Tongue (tissue), 1 donor: ENCODE measurements at regions not wholly inside any gene's neighbourhood (a gene's known extent, or its start where the extent isn't known, plus 50 kb on each side); places are given as distances from the start of the nearest gene placed in this dataset. TPM values are rescaled to one million over a fixed set of nuclear protein-coding genes. Genes with fewer than 3 reads are reported as not detected.

Source experiments
- small RNA-seq: library from RNA; depleted of rRNA; stranded (forward); fragments of <200 nt; gene quantifications from one replicate; pipeline ENCODE3, GENCODE V24; 2014; ENCODE audit warnings: low replicate concordance

Small RNA genes in the stretch of these regions (small RNA-seq; reads per million reads assigned to genes)
- not detected for gene MIR6076
